DLD1 (cell line): ENCODE measurements at regions not wholly inside any gene's neighbourhood (a gene's known extent, or its start where the extent isn't known, plus 50 kb on each side); places are given as distances from the start of the nearest gene placed in this dataset.

Experiments
- in situ Hi-C: cut with HindIII; loops from 2 replicates; pipeline ENCODE4 v1.10.0; 2017; ENCODE audit warnings: low sequenced_read_pairs

DNA sequence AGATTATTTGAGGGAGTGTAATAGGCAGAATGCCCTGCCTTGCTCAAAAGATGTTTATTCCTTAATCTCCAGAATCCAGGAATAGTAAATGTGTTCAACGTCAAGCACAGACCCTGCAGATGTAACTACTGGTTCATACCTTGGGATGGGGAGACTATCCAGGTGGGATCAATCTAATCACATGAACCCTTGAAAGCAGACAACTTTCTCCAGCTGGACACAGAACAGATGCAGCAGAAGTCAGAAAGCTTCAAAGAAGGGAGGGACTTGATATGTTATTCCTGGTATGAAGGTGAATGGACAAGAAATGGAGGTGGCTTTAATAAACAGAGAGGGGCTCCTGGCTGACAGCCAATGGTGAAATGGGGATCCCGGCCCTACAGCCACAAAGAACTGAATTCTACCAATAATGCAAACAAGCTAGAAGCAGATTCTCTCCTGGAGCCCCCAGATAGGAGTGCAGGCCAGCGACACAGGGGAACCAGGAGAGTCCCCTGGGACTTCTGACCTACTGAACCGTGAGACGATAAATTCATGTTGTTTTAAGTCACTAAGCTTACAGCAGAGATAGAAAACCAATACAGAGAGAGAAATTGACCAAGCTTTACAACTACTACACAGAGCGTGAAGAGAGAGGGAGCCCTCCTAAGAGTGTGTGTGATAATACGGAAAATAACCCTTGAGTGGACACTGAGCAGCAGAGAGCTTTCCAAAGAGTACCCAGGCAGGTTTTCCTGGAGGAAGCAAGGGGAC, 133.5 kb upstream of the TMEM132C start:
- in situ Hi-C loops: no loop called here

DNA sequence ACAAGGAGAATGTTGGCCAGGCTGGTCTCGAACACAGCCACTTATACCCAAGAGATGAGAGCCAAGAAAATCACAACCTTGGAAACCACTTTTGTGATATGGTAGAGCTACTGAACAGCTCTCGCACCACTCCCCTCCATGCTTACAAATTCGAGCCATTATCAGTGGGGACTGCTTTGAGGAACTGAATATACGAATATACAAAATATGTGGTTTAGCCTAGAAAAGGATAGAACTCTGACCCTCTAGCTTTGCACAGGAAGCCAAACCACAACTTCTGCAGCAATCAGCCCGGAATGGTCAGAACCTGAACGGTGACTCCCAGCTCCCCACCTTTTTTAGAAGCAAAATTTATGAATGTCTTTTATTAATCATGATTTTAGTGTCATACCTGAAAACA, 129.8 kb upstream of the TMEM132C start:
- in situ Hi-C loops: no loop called here

DNA sequence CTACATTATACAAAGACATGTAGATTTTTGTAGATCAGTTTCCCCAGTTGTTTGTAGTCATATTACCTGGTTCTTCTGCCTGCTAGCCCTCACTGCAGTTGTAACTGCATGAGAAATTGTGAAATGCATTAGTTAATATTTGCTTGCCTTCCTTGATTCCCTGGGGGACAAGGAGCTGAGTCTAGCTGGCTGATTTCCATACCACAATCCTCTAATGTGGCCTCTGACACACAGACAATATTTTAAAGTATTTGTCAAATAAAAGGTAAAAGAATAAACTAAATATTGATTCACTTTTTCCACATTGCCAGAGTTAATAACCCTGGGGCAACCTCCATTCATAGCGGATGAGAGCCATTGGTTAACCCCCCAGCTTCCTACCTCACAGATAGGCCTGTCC, 128.8 kb upstream of the TMEM132C start:
- in situ Hi-C loops: no loop called here

DNA sequence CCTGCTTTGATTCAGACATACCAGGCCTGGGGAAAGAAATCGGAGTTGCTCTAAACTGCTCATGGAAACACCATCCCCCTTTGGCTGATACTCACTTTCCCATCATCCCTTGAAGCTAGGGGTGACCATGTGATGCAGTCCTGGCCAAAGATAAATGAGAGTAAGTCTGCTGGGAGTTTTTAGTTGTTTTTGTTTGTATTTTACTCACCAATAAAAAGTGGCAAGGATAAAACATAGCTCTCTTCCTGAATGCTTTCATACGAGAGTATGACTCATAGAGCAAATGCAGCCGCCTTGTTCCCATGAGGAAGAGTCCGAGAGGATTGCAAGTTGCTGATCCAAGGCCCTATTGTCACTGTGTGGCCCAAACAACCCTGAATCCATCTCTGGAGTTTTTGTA, 126.4 kb upstream of the TMEM132C start:
- in situ Hi-C loops: no loop called here

DNA sequence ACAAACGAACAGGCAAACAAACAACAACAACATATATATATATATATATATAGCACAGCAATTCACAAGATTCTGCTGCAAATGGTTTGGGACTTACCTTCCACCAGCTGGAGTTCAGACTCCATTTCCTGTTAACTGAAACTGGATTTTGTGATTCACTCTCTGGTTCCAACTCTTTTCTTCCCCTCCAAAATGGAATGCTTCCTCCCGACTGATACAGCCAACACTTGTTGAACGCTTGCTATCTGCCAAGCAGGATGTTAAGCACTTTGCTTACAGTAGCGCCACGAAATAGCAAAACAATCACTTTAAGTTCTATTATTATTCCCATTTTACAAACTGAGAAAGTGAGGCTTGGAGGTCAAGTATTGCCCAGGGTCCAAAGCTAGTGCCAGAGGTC, 116.0 kb upstream of the TMEM132C start:
- in situ Hi-C loops: no loop called here

DNA sequence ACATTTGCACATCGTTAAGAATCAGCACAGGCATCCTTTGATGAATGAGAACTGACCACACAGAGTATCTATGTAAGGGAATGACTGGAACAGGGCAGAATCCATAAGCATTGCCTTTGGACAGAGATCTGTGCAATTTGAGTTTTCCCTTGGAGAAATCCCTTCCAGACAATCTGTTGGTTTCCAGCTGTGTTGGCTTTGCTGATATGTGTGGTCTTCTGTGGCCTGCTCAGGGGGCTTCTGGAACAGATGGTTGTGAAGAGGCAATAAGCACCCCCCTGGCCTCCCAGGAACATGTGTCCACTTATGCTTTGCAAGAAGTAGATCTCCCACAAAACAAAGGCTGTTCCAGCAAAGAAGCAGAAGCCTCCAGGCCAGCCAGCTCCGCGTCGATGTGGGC, 111.4 kb upstream of the TMEM132C start:
- in situ Hi-C loops: no loop called here

DNA sequence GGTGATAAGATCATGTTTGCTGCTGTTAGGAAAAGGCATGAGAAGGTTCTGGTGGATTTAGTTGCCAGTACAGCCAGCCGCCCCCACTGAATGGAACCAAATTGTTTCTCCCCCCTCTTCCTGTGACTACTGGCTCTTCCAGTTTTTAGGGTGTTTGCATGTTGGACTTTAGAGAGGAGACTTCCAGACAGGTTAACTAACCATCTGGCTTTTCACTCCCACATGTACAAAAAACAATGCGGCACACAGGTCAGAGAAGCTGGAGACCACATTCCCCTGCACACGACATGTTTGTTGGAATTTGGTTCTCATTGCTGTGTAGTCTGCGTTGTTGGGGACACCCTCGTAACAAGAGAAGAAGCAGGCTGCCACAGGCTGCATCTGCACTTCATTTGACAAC, 103.9 kb upstream of the TMEM132C start:
- in situ Hi-C loops: no loop called here

DNA sequence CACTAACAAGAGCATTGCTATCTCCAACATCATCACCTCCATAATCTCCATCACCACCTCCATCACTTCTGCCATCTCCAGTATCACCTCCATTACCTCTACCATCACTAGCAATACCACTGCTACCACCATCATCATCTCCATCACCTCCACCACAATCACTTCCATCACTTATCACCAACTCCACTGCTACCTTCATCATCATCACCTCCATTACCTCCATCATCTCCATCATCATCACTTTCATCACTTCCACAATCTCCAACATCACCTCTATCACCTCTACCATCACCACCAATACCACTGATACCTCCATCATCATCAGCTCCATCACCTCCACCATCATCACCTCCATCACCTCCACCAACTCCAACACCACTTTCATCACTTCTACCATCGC, 102.4 kb upstream of the TMEM132C start:
- in situ Hi-C loops: no loop called here

DNA sequence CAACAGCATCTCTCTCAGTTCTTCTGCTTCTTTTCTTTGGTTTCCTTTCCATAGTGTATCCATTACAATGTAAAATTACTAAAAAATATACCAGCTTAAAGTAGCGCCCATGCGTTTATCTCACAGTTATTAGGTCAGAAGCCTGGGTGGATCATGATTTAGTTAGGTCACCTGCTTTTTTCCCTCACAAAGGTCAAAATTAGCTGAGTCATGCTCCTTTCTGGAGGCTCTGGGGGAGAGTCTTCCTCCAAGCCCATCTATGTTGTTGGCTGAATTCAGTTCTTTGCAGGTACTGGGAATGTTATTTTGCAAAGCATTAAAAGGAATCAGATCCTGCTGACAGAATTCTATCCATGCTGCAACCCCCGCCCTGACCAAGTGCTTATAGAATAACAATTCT, 101.6 kb upstream of the TMEM132C start:
- in situ Hi-C loops: no loop called here

DNA sequence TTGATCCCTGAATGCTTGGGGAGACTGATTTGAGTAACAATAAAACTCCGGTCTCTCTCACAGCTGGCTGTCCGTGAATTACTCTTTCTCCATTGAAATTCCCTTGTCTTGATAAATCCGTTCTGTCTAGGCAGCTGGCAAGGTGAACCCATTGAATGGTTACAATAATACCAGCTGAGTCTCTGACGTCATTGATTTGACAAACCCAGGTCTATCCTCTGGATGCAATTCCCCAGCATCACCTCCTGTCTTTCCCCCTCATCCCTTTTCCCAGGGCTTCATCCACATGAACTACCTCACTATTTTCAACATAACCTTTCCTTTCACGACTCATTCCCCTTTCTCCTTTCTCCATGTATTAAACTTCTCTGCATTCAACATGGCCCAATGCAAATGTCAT, 98.7 kb upstream of the TMEM132C start:
- in situ Hi-C loops: no loop called here

DNA sequence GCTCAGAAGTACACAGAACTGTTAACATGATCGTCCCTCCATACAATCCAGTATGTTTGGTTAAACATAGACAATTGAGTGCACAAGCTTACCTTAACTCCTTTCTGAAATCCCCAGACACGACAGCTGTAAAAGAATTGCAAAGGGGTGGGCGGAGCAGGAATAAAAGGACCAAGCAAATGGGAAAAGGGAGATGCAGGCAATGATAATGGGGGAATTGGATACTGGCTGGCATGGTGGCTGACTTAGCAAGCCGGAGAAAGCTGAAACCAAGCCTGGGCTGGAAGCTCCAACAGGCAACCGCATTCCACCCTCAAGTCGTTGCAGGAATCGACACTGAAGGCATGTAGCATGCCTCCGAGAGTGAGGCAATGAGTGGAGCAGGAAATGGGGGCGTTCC, 96.8 kb upstream of the TMEM132C start:
- in situ Hi-C loops: no loop called here

DNA sequence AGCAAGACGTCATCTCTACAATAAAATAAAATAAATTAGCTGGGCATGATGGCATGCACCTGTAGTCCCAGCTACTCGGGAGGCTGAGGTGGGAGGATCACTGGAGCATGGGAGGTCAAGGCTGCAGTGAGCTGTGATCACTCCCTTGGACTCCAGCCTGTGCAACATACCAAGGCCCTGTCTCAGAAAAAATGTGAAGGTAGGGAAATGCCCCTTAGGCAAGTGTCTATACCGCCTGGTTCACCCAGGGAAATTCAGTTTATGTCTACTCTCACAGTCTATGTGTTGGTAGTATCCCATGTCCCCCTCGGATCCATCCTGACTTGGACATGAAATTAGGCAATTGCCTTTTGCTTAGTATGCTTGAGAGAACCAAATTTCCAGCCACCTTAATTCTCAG, 88.4 kb upstream of the TMEM132C start:
- in situ Hi-C loops: no loop called here

DNA sequence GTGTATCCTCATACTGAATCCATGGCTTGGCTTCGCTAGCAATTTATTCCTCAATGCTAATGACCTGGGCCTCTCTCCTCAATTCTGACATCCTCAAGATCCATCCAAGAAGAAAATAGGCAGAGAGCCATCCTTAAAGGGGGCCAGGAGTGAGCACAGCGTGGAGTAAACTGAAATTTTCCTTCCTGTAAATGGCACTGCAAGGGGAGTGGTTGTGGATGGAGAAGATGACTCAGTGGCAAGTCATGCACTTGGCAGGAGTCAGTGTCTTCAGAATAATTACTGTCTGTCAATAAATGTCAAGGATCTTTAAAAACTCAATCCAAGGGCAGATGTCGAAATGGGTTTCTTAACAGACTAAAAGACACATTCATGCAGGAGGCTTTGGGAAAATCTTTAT, 88.0 kb upstream of the TMEM132C start:
- in situ Hi-C loops: no loop called here

DNA sequence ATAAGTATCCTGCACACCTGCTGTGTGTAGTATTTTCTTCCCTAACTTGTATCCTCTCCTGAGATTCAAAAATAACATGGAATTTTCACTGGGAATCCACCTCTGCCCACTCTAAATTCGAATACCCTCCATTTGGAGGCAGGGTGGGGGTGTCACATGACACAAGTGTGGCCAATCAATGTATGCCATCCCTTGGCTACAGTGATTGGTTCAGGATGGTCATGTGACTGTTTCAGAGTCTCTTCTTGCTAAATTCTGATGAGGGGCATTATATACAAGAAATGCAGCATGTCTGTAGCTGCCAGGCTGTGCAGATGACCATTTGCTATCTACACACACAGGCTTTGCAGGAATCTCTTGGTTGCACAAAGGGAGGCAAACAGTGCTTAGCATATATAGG, 86.8 kb upstream of the TMEM132C start:
- in situ Hi-C loops: no loop called here

DNA sequence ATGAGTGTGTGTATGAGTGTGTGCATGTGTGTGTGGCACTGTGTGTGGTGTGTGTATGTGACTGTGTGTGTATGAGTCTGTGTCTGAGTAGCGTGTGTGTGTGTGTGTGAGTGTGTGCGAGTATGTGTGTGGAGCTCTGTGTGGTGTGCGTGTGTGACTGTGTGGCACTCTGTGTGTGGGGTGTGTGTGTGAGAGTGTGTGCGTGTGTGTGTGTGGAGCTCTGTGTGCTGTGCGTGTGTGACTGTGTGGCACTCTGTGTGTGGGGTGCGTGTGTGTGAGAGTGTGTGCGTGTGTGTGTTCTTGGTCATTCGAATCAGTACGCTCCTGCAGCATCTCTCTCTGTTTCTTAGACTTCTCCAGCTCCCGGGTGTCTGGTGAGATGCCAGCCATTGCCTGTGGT, 76.9 kb upstream of the TMEM132C start:
- in situ Hi-C loops: no loop called here

DNA sequence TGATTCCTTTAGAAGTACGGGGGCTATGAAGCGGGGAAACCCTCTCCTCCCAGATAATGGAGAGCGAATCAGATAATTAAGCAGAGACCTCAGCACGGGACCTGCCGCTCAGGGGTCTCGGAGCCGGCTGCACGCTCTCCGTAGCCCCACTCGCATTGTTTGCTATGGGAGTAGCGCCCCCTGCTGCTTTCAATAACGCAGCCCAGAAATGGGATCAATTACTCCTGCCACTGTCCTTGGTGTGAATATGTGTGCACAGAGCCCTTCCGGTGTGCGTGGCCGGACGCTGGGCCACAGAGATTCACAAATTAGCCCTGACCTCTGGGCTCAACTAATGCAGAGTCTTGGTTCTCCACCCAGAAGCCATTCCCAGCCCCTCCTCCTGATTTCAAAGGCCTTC, 76.4 kb upstream of the TMEM132C start:
- in situ Hi-C loops: no loop called here

DNA sequence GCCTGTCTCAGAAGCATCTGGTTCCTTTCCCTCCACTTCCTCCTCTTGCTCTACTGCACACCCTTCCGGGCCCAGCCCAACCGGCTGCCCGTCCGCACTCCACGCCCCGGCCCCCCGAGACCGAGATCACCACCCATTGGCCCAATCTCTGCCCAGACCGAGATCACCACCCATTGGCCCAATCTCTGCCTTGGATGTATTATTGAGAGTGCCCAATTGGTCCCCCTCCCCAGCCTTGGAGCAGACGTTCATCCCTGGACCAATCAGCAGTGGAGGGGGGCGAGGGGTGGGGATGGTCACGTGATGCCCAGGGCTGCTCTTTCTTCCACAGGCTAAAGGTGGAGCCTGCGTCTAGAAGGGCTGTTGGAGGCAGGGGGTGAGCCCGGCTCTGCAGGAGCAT, 75.6 kb upstream of the TMEM132C start:
- in situ Hi-C loops: no loop called here

DNA sequence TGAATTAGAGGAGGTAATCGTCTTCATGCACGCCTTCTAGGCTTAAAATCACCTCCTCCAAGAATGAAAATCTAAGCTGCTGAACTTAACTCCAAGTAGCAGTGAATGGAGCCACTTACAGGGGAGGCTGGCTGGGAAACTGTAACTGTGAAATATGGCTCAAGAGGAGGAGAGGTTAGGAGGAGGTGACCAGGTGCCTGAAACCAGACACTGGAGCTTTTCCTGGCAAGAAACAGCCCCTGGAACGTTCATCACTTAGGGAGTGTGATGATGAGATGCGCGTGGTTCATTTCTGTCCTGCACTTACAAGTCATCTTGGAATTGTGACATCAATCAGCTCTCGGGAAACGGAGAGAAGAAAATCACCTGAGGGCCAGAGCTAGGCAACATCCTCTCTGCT, 62.3 kb upstream of the TMEM132C start:
- in situ Hi-C loops: no loop called here

DNA sequence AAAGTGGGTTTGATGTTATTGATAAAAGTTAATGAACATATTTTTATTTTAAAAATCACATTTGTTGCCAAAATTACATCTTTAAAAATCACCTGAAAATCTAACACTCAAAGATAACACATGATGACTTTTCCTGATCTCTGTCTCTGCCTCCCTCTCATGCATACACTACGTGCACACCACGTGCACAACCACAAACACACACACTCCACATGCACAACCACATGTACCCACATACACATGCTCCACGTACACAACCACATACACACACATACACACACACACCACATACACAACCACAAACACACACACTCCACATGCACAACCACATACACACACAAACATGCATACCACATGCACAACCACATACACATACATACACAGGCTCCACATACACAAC, 61.8 kb upstream of the TMEM132C start:
- in situ Hi-C loops: no loop called here

DNA sequence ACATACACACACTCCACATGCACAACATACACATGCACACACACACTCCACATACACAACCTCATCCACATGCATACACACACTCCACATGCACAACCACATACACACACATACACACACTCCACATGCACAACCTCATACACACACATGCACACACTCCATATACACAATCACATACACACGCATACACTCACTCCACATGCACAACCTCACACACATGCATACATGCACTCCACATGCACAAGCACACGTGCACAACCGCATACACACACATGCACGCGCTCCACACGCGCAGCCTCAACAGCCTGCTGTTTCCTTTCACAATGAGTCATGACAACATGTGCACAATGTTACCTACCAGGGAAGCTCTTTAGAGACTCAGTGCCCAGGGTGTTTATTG, 61.2 kb upstream of the TMEM132C start:
- in situ Hi-C loops: no loop called here
